SJSA1 (cell line): ENCODE measurements at regions not wholly inside any gene's neighbourhood (a gene's known extent, or its start where the extent isn't known, plus 50 kb on each side); places are given as distances from the start of the nearest gene placed in this dataset.
"Not testable (repeated sequence)": the region's sequence is repeated elsewhere in the genome, so short reads cannot be mapped to it uniquely, and the experiment has no call there.

Experiments used
- DNase-seq, 2 experiments: peaks; one replicate each; pipeline ENCODE4 v3.0.0-alpha.2; 2015 to 2020; ENCODE audit warnings: low spot score in 2 of 2, low read depth in 1 of 2
- H3K27ac ChIP-seq: fragments of 250-450 bp; sonication (Bioruptor Pico); 2 replicates; pipeline ENCODE4 v1.5.1; 2020; ENCODE audit warnings: mild to moderate bottlenecking, moderate library complexity
- H3K27me3 ChIP-seq: fragments of 250-450 bp; sonication (Bioruptor Pico); replicated peaks from 2 replicates; pipeline ENCODE4 v1.5.1; 2020; ENCODE audit warnings: mild to moderate bottlenecking, moderate library complexity
- H3K36me3 ChIP-seq: fragments of 250-450 bp; sonication (Bioruptor Pico); 2 replicates; pipeline ENCODE4 v1.5.1; 2020; ENCODE audit warnings: mild to moderate bottlenecking
- H3K4me1 ChIP-seq: fragments of 250-450 bp; sonication (Bioruptor Pico); replicated peaks from 2 replicates; pipeline ENCODE4 v1.6.1; 2021; ENCODE audit warnings: mild to moderate bottlenecking
- H3K4me3 ChIP-seq: fragments of 250-450 bp; sonication (Bioruptor Pico); 2 replicates; pipeline ENCODE4 v1.5.1; 2020; ENCODE audit warnings: mild to moderate bottlenecking
- H3K9me3 ChIP-seq: fragments of 250-450 bp; sonication (Bioruptor Pico); replicated peaks from 2 replicates; pipeline ENCODE4 v1.5.1; 2020; ENCODE audit warnings: mild to moderate bottlenecking

GRCh38 chr22:12036802-12037201, 3491.2 kb upstream of the OR11H1 start:
- H3K27me3 ChIP-seq, H3K27ac ChIP-seq, H3K4me3 ChIP-seq, H3K9me3 ChIP-seq, H3K4me1 ChIP-seq, H3K36me3 ChIP-seq: not testable (repeated sequence)
- DNase-seq, result peak in 1 of 2 experiments; percentile 26
